Suppressor macrophage treated with lipopolysaccharide for 4 hours (primary cell): ENCODE measurements at regions not wholly inside any gene's neighbourhood (a gene's known extent, or its start where the extent isn't known, plus 50 kb on each side); places are given as distances from the start of the nearest gene placed in this dataset.

Source experiments
- DNase-seq: peaks from one replicate; pipeline ENCODE4 v3.0.0-alpha.2; 2020

GRCh38 chr2:207290833-207291624 is 125.3 kb upstream of the KLF7 start:
- no peak for DNase-seq

- no peak for DNase-seq
Observed at GRCh38 chr2:207291625-207292252, 126.0 kb upstream of the KLF7 start.

- DNase-seq = no peak
Observed at GRCh38 chr2:207296265-207296948, 130.7 kb upstream of the KLF7 start.

- no peak for DNase-seq
Observed at GRCh38 chr2:207300817-207301216, 135.1 kb upstream of the KLF7 start.

GRCh38 chr2:207304761-207305160 is 139.0 kb upstream of the KLF7 start:
- no peak for DNase-seq

GRCh38 chr2:207308519-207309224 is 142.9 kb upstream of the KLF7 start:
- no peak for DNase-seq

- peak; percentile 97 for DNase-seq
Observed at GRCh38 chr2:207311316-207312005, 145.7 kb upstream of the KLF7 start.

GRCh38 chr2:207312006-207312356 is 146.2 kb upstream of the KLF7 start:
- DNase-seq = no peak

- DNase-seq = no peak
Observed at GRCh38 chr2:207313947-207314346, 148.2 kb upstream of the KLF7 start.

- DNase-seq = no peak
Observed at GRCh38 chr2:207315131-207315530, 149.4 kb upstream of the KLF7 start.

- DNase-seq = no peak
Observed at GRCh38 chr2:207316484-207316883, 150.7 kb upstream of the KLF7 start.

- no peak for DNase-seq
Observed at GRCh38 chr2:207316906-207317305, 151.2 kb upstream of the KLF7 start.

GRCh38 chr2:207317378-207317984 is 151.7 kb upstream of the KLF7 start:
- DNase-seq = peak; percentile 29

GRCh38 chr2:207318181-207318628 is 152.5 kb upstream of the KLF7 start:
- DNase-seq = no peak

- DNase-seq = peak; percentile 78
Observed at GRCh38 chr2:207319316-207319715, 153.6 kb upstream of the KLF7 start.

GRCh38 chr2:207320381-207321159 is 154.8 kb upstream of the KLF7 start:
- DNase-seq = no peak

- peak; percentile 62 for DNase-seq
Observed at GRCh38 chr2:207321514-207321913, 155.8 kb upstream of the KLF7 start.

- peak; percentile 37 for DNase-seq
Observed at GRCh38 chr2:207324001-207324400, 158.3 kb upstream of the KLF7 start.

- DNase-seq = no peak
Observed at GRCh38 chr2:207327513-207327912, 161.8 kb upstream of the KLF7 start.

- no peak for DNase-seq
Observed at GRCh38 chr2:207328944-207329386, 163.2 kb upstream of the KLF7 start.

GRCh38 chr2:207330912-207331311 is 165.2 kb upstream of the KLF7 start:
- DNase-seq = peak; percentile 91
